HG02943 (cell line): ENCODE measurements at regions not wholly inside any gene's neighbourhood (a gene's known extent, or its start where the extent isn't known, plus 50 kb on each side); places are given as distances from the start of the nearest gene placed in this dataset.
"Not testable (repeated sequence)": the region's sequence is repeated elsewhere in the genome, so short reads cannot be mapped to it uniquely, and the experiment has no call there.

Source experiments
- ATAC-seq: cut with Tn5 transposase; IDR thresholded peaks from one replicate; pipeline ENCODE4 v1.9.1; 2021; ENCODE audit warnings: mild to moderate bottlenecking, low read depth, moderate library complexity; ENCODE audit not compliant: unreplicated experiment

GRCh38 chr4:138861135-138861534 is 154.4 kb upstream of the NOCT start:
- ATAC-seq: no peak

- not testable (repeated sequence) for ATAC-seq
Measured at GRCh38 chr4:138860357-138860756, 155.2 kb upstream of the NOCT start.

GRCh38 chr4:138859254-138859653 is 156.3 kb upstream of the NOCT start:
- no peak for ATAC-seq

- no peak for ATAC-seq
Measured at GRCh38 chr4:138858419-138858818, 157.2 kb upstream of the NOCT start.

- no peak for ATAC-seq
Measured at GRCh38 chr4:138857416-138857815, 158.2 kb upstream of the NOCT start.

GRCh38 chr4:138852681-138853080 is 162.9 kb upstream of the NOCT start:
- no peak for ATAC-seq

GRCh38 chr4:138851391-138852335 is 163.9 kb upstream of the NOCT start:
- ATAC-seq: no peak

- no peak for ATAC-seq
Measured at GRCh38 chr4:138845664-138846063, 169.9 kb upstream of the NOCT start.

GRCh38 chr4:138845054-138845453 is 170.5 kb upstream of the NOCT start:
- no peak for ATAC-seq

GRCh38 chr4:138843616-138844015 is 172.0 kb upstream of the NOCT start:
- ATAC-seq: no peak

- ATAC-seq: no peak
Measured at GRCh38 chr4:138841343-138841742, 174.2 kb upstream of the NOCT start.

GRCh38 chr4:138838251-138838650 is 177.3 kb upstream of the NOCT start:
- ATAC-seq: no peak

GRCh38 chr4:138835832-138836533 is 179.6 kb upstream of the NOCT start:
- ATAC-seq: no peak

GRCh38 chr4:138833974-138834373 is 181.6 kb upstream of the NOCT start:
- ATAC-seq: peak; percentile 59

GRCh38 chr4:138832563-138832962 is 183.0 kb upstream of the NOCT start:
- ATAC-seq: no peak

GRCh38 chr4:138831948-138832347 is 183.6 kb upstream of the NOCT start:
- ATAC-seq: no peak

GRCh38 chr4:138828926-138829325 is 186.7 kb upstream of the NOCT start:
- no peak for ATAC-seq

GRCh38 chr4:138826754-138827153 is 188.8 kb upstream of the NOCT start:
- ATAC-seq: no peak

- ATAC-seq: no peak
Measured at GRCh38 chr4:138826322-138826721, 189.3 kb upstream of the NOCT start.

- ATAC-seq: no peak
Measured at GRCh38 chr4:138821331-138821730, 194.2 kb upstream of the NOCT start.

GRCh38 chr4:138816875-138817274 is 198.7 kb upstream of the NOCT start:
- ATAC-seq: no peak

GRCh38 chr4:138815811-138816210 is 199.8 kb upstream of the NOCT start:
- ATAC-seq: no peak
